Spinal cord (tissue), 9 donors: ENCODE measurements at regions not wholly inside any gene's neighbourhood (a gene's known extent, or its start where the extent isn't known, plus 50 kb on each side); places are given as distances from the start of the nearest gene placed in this dataset.

ENCODE experiments used
- DNase-seq, 6 donors: peaks; one replicate each; pipeline versions ENCODE4 v3.0.0 to v3.0.0-alpha.2; 2013 to 2015; ENCODE audit warnings: low spot score in 6 of 6, low read depth in 4 of 6
- H3K27ac ChIP-seq: one replicate; pipeline ENCODE4 v1.5.1; 2013; ENCODE audit warnings: low read depth, low read length, control low read depth
- H3K27me3 ChIP-seq: one replicate; pipeline ENCODE4 v1.6.1; 2013; ENCODE audit warnings: low read length; ENCODE audit not compliant: control insufficient read depth, insufficient read depth
- H3K36me3 ChIP-seq: one replicate; pipeline ENCODE4 v1.6.1; 2013; ENCODE audit warnings: low read length; ENCODE audit not compliant: control insufficient read depth, insufficient read depth
- H3K4me1 ChIP-seq: one replicate; pipeline ENCODE4 v1.6.1; 2013; ENCODE audit warnings: low read length; ENCODE audit not compliant: control insufficient read depth, insufficient read depth
- H3K4me3 ChIP-seq: one replicate; pipeline ENCODE4 v1.5.1; 2013; ENCODE audit warnings: low read depth, low read length, control low read depth
- H3K9me3 ChIP-seq: one replicate; pipeline ENCODE4 v1.6.1; 2013; ENCODE audit warnings: low read length; ENCODE audit not compliant: control insufficient read depth, insufficient read depth
- WGBS: methylation state at CpG from one replicate; pipeline ENCODE4 v1.1.5; 2013; ENCODE audit warnings: missing lambda C conversion rate; ENCODE audit not compliant: insufficient coverage; 5-methylcytosine and 5-hydroxymethylcytosine counted together
- donor health status: healthy.

DNA sequence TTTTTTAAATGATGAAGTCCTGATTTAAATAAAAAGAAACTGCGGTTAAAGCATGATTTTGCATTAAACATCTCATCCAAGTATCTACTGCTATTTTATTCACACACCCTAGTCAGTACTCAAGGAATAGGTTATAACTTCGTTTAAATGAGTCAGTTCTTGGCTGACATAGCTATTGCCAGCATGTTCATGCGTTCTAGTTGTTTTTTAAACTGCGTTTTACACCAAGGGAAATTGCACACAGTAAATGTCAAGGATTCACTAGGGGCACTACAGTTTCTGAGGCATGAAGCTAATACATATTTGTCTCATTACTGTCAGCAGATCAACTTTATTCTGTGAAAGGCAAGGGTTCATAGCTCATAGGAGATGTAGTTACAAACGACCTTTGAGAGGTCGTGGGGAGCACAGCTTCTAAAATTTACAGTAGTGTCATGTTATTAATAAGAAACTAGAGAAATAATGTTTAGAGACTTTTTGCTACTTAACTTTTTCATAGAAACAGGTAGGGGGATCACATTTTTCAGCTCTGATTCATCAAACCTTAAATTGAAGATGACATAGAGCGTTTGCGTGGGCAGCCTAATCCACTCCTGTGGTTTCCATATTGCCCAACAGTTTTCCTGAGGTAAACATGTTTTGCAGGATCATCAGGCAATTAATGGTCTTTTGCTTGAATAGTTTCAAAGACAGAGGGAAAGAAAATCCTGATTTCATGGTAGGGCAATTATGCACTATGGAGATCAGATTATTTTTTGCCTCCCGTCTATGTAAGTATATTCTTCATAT is 2222.7 kb upstream of the WWC1 start:
- no peaks in the 10 kb centered on the region for H3K36me3 ChIP-seq
- WGBS = 64% methylated on average over 3 of the region's 9 CpGs
- no peaks in the 10 kb centered on the region for H3K9me3 ChIP-seq
- no peaks in the 10 kb centered on the region for H3K4me1 ChIP-seq
- H3K27ac ChIP-seq = no peak overlapping the region
- no peak overlapping the region for H3K4me3 ChIP-seq
- DNase-seq = peak in 1 of 6 donors; percentile 76
- no peaks in the 10 kb centered on the region for H3K27me3 ChIP-seq

DNA sequence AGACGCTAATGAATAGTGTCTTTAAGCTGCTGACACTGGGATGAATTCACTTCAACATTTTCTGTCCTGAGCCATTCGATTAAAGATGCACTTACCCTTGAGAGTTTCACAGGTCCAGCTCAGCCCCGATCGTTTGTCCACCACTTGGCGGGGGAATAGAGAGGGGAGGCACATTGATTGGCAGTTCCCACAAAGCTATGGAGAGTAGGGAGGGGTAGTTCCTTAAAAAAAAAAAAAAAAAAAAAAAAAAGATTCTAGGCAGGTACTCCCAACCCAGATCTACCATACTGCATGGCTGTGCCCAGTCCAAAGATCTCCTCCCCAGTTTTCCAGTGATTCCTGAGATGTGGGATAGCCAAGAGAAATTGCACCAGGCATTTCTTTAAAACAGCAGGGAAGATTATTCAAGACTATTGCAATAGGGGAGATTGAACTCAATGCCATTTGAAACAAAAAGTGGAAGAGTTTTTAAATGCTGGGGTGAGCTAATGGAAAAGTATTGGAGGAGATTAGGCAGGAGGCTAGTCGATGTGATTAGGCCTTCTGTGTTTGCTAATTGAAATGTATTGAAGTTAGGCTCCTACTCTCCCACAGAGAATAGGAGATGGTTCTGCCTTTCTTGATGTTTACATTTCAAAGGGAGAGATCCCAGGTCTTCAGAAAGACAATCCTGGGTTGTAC is 2217.4 kb upstream of the WWC1 start:
- peak in 2 of 6 donors; percentile 10 to 28 for DNase-seq
- H3K36me3 ChIP-seq = no peaks in the 10 kb centered on the region
- no peaks in the 10 kb centered on the region for H3K9me3 ChIP-seq
- no peaks in the 10 kb centered on the region for H3K27me3 ChIP-seq
- H3K4me3 ChIP-seq = no peak overlapping the region
- no CpG with 5 or more reads among the region's 6 CpGs for WGBS
- no peaks in the 10 kb centered on the region for H3K4me1 ChIP-seq
- no peak overlapping the region for H3K27ac ChIP-seq

DNA sequence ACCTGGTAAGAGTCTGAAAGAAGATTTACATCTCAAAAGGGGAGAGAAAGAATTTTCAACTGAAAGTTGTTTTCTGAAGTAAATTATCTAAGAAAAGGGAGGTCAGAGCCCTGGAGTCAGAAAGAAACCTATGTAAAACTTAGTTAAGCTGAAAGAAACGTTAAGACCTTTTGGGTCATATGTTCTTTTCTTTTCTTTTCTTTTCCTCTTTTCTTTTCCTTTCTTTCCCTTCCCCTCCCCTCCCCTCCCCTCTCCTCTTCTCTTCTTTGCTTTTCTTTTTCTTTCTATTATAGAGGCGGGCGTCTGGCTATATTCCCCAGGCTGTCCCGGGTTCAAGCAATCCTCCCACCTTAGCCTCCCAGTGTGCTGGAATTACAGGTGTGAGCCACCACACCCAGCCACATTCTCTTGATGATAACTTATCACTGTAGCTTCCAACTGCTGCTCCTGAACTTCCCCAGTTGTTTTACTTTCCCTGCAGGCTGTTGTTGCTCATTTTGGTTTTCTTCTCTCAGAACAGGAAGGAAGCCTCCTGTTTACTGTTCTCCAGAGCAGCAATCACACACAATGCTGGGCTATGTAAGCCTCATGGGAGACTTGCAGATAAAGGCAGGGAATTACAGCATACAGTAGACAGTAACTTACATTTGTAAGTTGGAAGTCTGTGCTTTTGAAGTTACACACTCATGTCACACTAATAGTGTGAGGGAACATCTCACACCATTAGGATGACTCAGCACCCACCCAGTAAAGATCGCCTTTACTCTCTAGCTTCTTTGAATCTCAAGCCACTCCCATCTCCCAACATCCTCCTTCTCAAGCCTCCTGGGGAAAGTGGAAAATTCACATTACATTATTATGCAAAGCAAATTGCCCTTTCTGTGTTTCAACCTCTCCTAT is 2216.6 kb upstream of the WWC1 start:
- Histone ChIP-seq H3K36me3 (no peaks in the 10 kb centered on the region), H3K4me3 (no peak overlapping the region), H3K9me3 (no peaks in the 10 kb centered on the region), H3K4me1 (no peaks in the 10 kb centered on the region), H3K27me3 (no peaks in the 10 kb centered on the region), H3K27ac (no peak overlapping the region)
- WGBS = no CpG with 5 or more reads among the region's 5 CpGs
- no peak for DNase-seq

DNA sequence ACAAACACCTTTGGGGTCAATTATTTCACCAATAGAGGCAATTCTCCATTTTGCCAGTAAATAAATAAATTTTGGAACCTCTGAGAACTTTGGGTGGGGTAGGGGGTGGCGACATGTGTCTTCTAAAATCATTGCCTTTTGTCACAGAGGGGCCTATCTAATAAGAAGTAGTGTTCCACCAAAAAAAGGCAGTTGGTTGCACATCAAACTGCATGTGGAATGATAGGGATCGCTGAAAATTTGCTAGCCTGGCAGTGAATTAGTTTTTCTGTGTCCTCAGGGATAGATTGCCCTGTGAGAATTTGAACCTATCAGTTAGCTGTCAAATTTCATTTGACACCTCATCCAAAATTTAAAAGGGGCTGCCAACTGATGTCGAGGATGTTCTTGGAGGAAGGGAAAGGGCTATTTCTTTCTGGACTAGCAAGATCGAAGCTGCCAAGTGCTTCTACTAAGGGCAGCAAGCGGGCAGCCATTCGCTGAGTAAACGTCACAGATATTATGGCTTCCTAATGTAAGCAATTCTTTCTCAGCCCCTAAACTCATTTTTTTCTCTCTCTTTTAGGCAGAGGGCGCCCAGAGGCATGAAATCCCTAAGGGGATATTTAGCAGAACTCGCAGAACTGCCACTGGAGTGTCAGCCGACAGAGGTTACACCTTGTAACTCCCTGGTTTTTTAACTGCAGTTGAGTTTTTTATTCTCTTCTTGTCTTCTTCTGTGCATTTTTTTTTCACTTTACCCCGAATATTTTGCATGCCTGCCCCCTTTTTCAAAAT is 2208.1 kb upstream of the WWC1 start:
- Histone ChIP-seq H3K4me1 (no peaks in the 10 kb centered on the region), H3K4me3 (no peak overlapping the region), H3K27ac (no peak overlapping the region), H3K36me3 (no peaks in the 10 kb centered on the region), H3K27me3 (no peaks in the 10 kb centered on the region), H3K9me3 (no peaks in the 10 kb centered on the region)
- WGBS = 56% methylated on average over 9 of the region's 11 CpGs
- DNase-seq = peak in 1 of 6 donors; percentile 22

DNA sequence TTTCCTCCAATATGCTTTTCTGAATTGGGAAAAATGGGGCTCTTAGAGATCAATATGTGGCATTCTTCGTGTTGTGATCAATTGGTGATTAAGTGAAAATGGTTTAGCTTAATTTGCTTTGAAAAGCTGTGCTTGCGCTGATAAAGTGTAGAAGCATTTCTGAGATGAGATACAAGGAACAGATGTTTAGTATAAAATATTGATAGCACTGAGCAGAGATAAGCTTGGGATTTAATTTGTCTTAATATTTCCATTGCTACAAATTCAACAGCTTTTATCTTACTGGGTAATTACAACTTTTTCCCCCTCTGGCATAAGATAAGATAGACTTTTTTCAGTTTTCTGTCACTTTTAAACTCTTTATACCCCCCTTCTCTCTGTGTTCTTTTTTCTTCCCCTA is 2204.9 kb upstream of the WWC1 start:
- no peaks in the 10 kb centered on the region for H3K4me1 ChIP-seq
- H3K4me3 ChIP-seq = no peak overlapping the region
- peak in 1 of 6 donors; percentile 45 for DNase-seq
- WGBS = 90% methylated on average over 1 of the region's 2 CpGs
- H3K9me3 ChIP-seq = no peaks in the 10 kb centered on the region
- no peaks in the 10 kb centered on the region for H3K36me3 ChIP-seq
- no peaks in the 10 kb centered on the region for H3K27me3 ChIP-seq
- no peak overlapping the region for H3K27ac ChIP-seq

DNA sequence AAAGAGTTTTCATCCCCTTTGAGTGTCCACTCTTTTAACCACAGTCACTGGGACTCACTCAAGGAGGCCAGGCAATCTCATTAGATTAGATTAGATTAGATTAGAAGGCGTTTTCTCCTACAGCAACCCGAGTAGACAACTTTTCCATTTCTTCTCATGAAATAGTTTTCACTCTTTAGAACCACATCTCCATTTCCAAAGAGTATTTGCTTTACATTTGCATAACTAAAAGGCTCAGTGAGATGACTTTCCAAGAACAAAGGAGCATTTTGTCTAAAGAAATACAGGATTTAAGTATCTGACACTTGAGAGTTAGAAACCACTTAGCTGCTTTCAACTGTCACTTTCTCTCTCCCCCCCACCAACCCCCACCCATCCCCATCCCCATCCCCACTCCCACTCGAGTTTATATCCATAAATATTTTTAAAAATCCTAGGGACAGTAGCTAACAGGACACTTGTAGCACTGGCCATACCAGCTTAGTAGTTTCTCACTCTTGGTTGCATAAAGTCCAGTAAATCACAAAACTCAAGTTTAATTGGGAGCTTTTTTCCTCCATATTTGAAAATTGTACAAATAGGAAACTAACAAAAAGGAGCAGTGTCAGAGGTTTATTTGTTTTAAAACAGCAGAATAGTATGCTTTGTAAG is 2202.9 kb upstream of the WWC1 start:
- no peaks in the 10 kb centered on the region for H3K9me3 ChIP-seq
- H3K36me3 ChIP-seq = no peaks in the 10 kb centered on the region
- no peak for DNase-seq
- no peak overlapping the region for H3K4me3 ChIP-seq
- H3K27ac ChIP-seq = no peak overlapping the region
- no peaks in the 10 kb centered on the region for H3K27me3 ChIP-seq
- WGBS = 0% methylated on average over 1 of the region's 3 CpGs
- H3K4me1 ChIP-seq = no peaks in the 10 kb centered on the region

DNA sequence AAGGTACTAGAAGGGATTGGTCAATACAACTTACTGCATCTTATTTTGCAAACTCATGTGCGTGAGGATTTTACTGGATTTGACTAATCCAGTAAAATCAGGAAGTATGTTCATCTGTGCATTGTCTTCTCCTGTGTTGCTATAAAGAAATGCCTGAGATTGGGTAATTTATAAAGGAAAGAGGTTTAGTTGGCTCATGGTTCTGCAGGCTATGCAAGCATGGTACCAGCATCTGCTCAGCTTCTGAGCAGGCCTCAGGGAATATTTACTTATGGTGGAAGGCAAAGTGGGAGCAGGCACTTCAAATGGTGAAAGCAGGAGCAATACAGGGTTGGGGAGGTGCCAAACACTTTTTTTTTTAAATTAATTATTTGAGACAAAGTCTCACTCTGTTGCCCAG is 2199.5 kb upstream of the WWC1 start:
- no peaks in the 10 kb centered on the region for H3K4me1 ChIP-seq
- no CpG with 5 or more reads among the region's 1 CpG for WGBS
- no peak overlapping the region for H3K27ac ChIP-seq
- no peaks in the 10 kb centered on the region for H3K9me3 ChIP-seq
- no peak for DNase-seq
- no peaks in the 10 kb centered on the region for H3K27me3 ChIP-seq
- no peak overlapping the region for H3K4me3 ChIP-seq
- no peaks in the 10 kb centered on the region for H3K36me3 ChIP-seq

DNA sequence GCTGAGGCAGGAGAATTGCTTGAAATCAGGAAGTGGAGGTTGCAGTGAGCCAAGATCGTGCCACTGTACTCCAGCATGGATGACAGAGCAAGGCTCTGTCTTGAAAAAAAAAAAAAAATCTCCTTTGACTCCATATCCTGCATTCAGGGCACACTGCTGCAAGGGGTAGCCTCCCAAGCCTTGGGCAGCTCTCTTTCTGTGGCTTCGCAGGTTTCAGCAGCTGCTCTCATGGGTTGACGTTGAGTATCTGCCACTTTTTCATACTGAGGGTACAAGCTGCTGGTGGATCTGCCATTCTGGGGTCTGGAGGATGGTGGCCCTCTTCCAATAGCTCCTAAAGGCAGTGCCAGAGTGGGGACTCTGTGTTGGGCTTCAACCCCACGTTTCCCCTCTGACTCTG is 2198.1 kb upstream of the WWC1 start:
- H3K4me1 ChIP-seq = no peaks in the 10 kb centered on the region
- no peaks in the 10 kb centered on the region for H3K9me3 ChIP-seq
- 100% methylated on average over 1 of the region's 4 CpGs for WGBS
- no peak for DNase-seq
- no peaks in the 10 kb centered on the region for H3K36me3 ChIP-seq
- no peak overlapping the region for H3K4me3 ChIP-seq
- H3K27ac ChIP-seq = no peak overlapping the region
- no peaks in the 10 kb centered on the region for H3K27me3 ChIP-seq

DNA sequence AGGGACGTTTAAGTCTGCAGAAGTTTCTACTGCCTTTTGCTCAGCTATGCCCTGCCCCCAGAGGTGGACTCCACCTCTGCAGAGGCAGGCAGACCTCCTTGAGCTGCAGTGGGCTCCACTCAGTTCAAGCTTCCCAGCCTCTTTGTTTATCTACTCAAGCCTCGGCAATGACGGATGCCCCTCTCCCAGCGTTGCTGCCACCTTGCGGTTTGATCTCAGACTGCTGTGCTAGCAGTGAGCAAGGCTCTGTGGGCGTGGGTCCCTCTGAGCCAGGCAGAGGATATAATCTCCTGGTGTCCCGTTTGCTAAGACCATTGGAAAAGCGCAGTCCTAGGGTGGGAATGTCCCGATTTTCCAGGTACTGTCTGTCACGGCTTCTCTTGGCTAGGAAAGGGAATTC is 2188.5 kb upstream of the WWC1 start:
- Histone ChIP-seq H3K4me1 (no peaks in the 10 kb centered on the region), H3K9me3 (peaks cover 1% of the 10 kb centered on the region), H3K4me3 (no peak overlapping the region), H3K36me3 (no peaks in the 10 kb centered on the region), H3K27ac (no peak overlapping the region), H3K27me3 (no peaks in the 10 kb centered on the region)
- 94% methylated on average over 10 of the region's 10 CpGs for WGBS
- no peak for DNase-seq
